K562 (cell line): ENCODE measurements at regions not wholly inside any gene's neighbourhood (a gene's known extent, or its start where the extent isn't known, plus 50 kb on each side); places are given as distances from the start of the nearest gene placed in this dataset.

Experiments used
- KDM5B ChIP-seq: fragments of 200-600 bp; sonication (generic); IDR thresholded peaks from 2 replicates; pipeline ENCODE4 v1.6.1; 2012; ENCODE audit warnings: low read depth, mild to moderate bottlenecking, moderate library complexity, low read length, control low read depth, inconsistent platforms; ENCODE audit not compliant: insufficient replicate concordance
- TF ChIP-seq, protein P1 (sequence below), 3 experiments: IDR thresholded peaks in 2 of 3; conservative IDR thresholded peaks in 1 of 3; 2 replicates each; pipeline ENCODE4 v1.5.1; 2011 to 2012; ENCODE audit warnings: low read length in 3 of 3, mild to moderate bottlenecking in 3 of 3, control low read depth in 2 of 3, improper control_type of control experiment in 1 of 3, inconsistent platforms in 1 of 3, low read depth in 1 of 3, mixed read lengths in 1 of 3, moderate library complexity in 1 of 3; ENCODE audit not compliant: insufficient read depth in 2 of 3

DNA sequence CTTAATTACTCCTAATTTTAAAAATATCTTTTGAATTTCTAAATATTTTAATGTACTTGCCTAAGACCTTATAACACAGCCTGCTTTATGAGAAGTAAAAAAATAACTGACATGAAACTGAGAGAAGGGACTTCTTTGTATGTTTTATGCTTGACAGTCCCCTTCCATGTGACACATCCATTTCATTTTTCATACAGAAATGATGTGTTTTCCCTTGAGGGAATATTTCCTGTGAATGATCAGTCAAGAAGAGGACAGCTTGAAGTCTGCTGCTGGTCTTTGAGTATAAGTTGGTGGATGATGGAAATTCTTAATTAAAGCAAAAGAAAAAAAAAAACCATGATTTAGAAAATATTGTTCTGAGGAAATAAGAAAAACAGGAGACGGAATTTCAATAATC lies 230.4 kb upstream of the KLHL1 start:
- TF ChIP-seq KDM5B, result no peak
- TF ChIP-seq, protein P1, sequence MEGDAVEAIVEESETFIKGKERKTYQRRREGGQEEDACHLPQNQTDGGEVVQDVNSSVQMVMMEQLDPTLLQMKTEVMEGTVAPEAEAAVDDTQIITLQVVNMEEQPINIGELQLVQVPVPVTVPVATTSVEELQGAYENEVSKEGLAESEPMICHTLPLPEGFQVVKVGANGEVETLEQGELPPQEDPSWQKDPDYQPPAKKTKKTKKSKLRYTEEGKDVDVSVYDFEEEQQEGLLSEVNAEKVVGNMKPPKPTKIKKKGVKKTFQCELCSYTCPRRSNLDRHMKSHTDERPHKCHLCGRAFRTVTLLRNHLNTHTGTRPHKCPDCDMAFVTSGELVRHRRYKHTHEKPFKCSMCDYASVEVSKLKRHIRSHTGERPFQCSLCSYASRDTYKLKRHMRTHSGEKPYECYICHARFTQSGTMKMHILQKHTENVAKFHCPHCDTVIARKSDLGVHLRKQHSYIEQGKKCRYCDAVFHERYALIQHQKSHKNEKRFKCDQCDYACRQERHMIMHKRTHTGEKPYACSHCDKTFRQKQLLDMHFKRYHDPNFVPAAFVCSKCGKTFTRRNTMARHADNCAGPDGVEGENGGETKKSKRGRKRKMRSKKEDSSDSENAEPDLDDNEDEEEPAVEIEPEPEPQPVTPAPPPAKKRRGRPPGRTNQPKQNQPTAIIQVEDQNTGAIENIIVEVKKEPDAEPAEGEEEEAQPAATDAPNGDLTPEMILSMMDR (IDR thresholded peaks at IDR 0.05 in 2 of 3, conservative IDR thresholded peaks at IDR 0.05 in 1 of 3; ENCODE audit: insufficient read depth in 2 of 3, low read depth in 1 of 3, low read length in 3 of 3), result no peak
